ENCODE measurements at regions not wholly inside any gene's neighbourhood (a gene's known extent, or its start where the extent isn't known, plus 50 kb on each side); places are given as distances from the start of the nearest gene placed in this dataset.

- Mint-ChIP-seq H3K9me3 (no peaks in the 10 kb centered on the region), H3K27me3 (peaks cover 11% of the 10 kb centered on the region), H3K4me1 (no peaks in the 10 kb centered on the region), H3K4me3 (no peak overlapping the region), H3K36me3 (no peaks in the 10 kb centered on the region), H3K27ac (no peak overlapping the region)
- Histone ChIP-seq H3K9me3 (ENCODE audit: control insufficient read depth in 2 of 2, low read length in 2 of 2) (no peaks in the 10 kb centered on the region), H3K27me3 (ENCODE audit: control insufficient read depth, insufficient read depth, low read length) (no peaks in the 10 kb centered on the region), H3K27ac (ENCODE audit: insufficient read depth, low read length, poor library complexity, severe bottlenecking) (no peak overlapping the region), H3K36me3 (ENCODE audit: control insufficient read depth, insufficient read depth, low read length) (no peaks in the 10 kb centered on the region), H3K4me3 (ENCODE audit: low read depth, low read length) (no peak overlapping the region), H3K4me1 (ENCODE audit: control insufficient read depth, insufficient read depth, low read length, poor library complexity, severe bottlenecking) (no peaks in the 10 kb centered on the region)
- ATAC-seq (ENCODE audit: low read depth in 2 of 2) = no peak
- DNase-seq = no peak
Measured at GRCh38 chr4:81353861-81354260, 117.8 kb downstream of the RASGEF1B start.

GRCh38 chr4:81352446-81352835 lies 119.3 kb downstream of the RASGEF1B start:
- Mint-ChIP-seq H3K4me1 (no peaks in the 10 kb centered on the region), H3K36me3 (no peaks in the 10 kb centered on the region), H3K4me3 (no peak overlapping the region), H3K27ac (no peak overlapping the region), H3K27me3 (peaks cover 11% of the 10 kb centered on the region), H3K9me3 (no peaks in the 10 kb centered on the region)
- DNase-seq (no peak), ATAC-seq (ENCODE audit: low read depth in 2 of 2) (no peak)
- Histone ChIP-seq H3K4me1 (ENCODE audit: control insufficient read depth, insufficient read depth, low read length, poor library complexity, severe bottlenecking) (no peaks in the 10 kb centered on the region), H3K9me3 (ENCODE audit: control insufficient read depth in 2 of 2, low read length in 2 of 2) (no peaks in the 10 kb centered on the region), H3K36me3 (ENCODE audit: control insufficient read depth, insufficient read depth, low read length) (no peaks in the 10 kb centered on the region), H3K4me3 (ENCODE audit: low read depth, low read length) (no peak overlapping the region), H3K27ac (ENCODE audit: insufficient read depth, low read length, poor library complexity, severe bottlenecking) (no peak overlapping the region), H3K27me3 (ENCODE audit: control insufficient read depth, insufficient read depth, low read length) (no peaks in the 10 kb centered on the region)

GRCh38 chr4:81351654-81352445 lies 119.9 kb downstream of the RASGEF1B start:
- no peak overlapping the region for H3K4me3 ChIP-seq (ENCODE audit: low read depth, low read length)
- H3K36me3 Mint-ChIP-seq = no peaks in the 10 kb centered on the region
- H3K27ac ChIP-seq (ENCODE audit: insufficient read depth, low read length, poor library complexity, severe bottlenecking) = no peak overlapping the region
- peak; percentile 23 to 74 (median 48) for DNase-seq
- peak in 1 of 2 donors; percentile 55 for ATAC-seq (ENCODE audit: low read depth in 2 of 2)
- H3K4me1 ChIP-seq (ENCODE audit: control insufficient read depth, insufficient read depth, low read length, poor library complexity, severe bottlenecking) = no peaks in the 10 kb centered on the region
- H3K27me3 Mint-ChIP-seq = peaks cover 11% of the 10 kb centered on the region
- no peak overlapping the region for H3K4me3 Mint-ChIP-seq
- H3K9me3 Mint-ChIP-seq = no peaks in the 10 kb centered on the region
- H3K9me3 ChIP-seq (ENCODE audit: control insufficient read depth in 2 of 2, low read length in 2 of 2) = no peaks in the 10 kb centered on the region
- H3K27ac Mint-ChIP-seq = no peak overlapping the region
- H3K36me3 ChIP-seq (ENCODE audit: control insufficient read depth, insufficient read depth, low read length) = no peaks in the 10 kb centered on the region
- no peaks in the 10 kb centered on the region for H3K4me1 Mint-ChIP-seq
- no peaks in the 10 kb centered on the region for H3K27me3 ChIP-seq (ENCODE audit: control insufficient read depth, insufficient read depth, low read length)

- H3K27ac ChIP-seq (ENCODE audit: insufficient read depth, low read length, poor library complexity, severe bottlenecking) = no peak overlapping the region
- no peaks in the 10 kb centered on the region for H3K4me1 Mint-ChIP-seq
- H3K4me3 ChIP-seq (ENCODE audit: low read depth, low read length) = no peak overlapping the region
- H3K4me3 Mint-ChIP-seq = no peak overlapping the region
- DNase-seq (no peak), ATAC-seq (ENCODE audit: low read depth in 2 of 2) (no peak)
- no peak overlapping the region for H3K27ac Mint-ChIP-seq
- H3K4me1 ChIP-seq (ENCODE audit: control insufficient read depth, insufficient read depth, low read length, poor library complexity, severe bottlenecking) = no peaks in the 10 kb centered on the region
- H3K36me3 Mint-ChIP-seq = no peaks in the 10 kb centered on the region
- H3K9me3 Mint-ChIP-seq = no peaks in the 10 kb centered on the region
- H3K27me3 Mint-ChIP-seq = peaks cover 11% of the 10 kb centered on the region
- no peaks in the 10 kb centered on the region for H3K27me3 ChIP-seq (ENCODE audit: control insufficient read depth, insufficient read depth, low read length)
- H3K36me3 ChIP-seq (ENCODE audit: control insufficient read depth, insufficient read depth, low read length) = no peaks in the 10 kb centered on the region
- H3K9me3 ChIP-seq (ENCODE audit: control insufficient read depth in 2 of 2, low read length in 2 of 2) = no peaks in the 10 kb centered on the region
Measured at GRCh38 chr4:81350040-81350439, 121.7 kb downstream of the RASGEF1B start.

GRCh38 chr4:81348778-81349094 lies 123.0 kb downstream of the RASGEF1B start:
- no peaks in the 10 kb centered on the region for H3K4me1 ChIP-seq (ENCODE audit: control insufficient read depth, insufficient read depth, low read length, poor library complexity, severe bottlenecking)
- ATAC-seq (ENCODE audit: low read depth in 2 of 2) = no peak
- no peak overlapping the region for H3K4me3 Mint-ChIP-seq
- H3K27me3 Mint-ChIP-seq = peaks cover 10% of the 10 kb centered on the region
- no peak for DNase-seq
- no peaks in the 10 kb centered on the region for H3K27me3 ChIP-seq (ENCODE audit: control insufficient read depth, insufficient read depth, low read length)
- H3K36me3 ChIP-seq (ENCODE audit: control insufficient read depth, insufficient read depth, low read length) = no peaks in the 10 kb centered on the region
- no peak overlapping the region for H3K27ac Mint-ChIP-seq
- H3K27ac ChIP-seq (ENCODE audit: insufficient read depth, low read length, poor library complexity, severe bottlenecking) = no peak overlapping the region
- no peak overlapping the region for H3K4me3 ChIP-seq (ENCODE audit: low read depth, low read length)
- H3K9me3 ChIP-seq (ENCODE audit: control insufficient read depth in 2 of 2, low read length in 2 of 2) = no peaks in the 10 kb centered on the region
- peaks cover 0 to 2% (median 0%) of the 10 kb centered on the region in 7 donors for H3K9me3 Mint-ChIP-seq
- no peaks in the 10 kb centered on the region for H3K4me1 Mint-ChIP-seq
- no peaks in the 10 kb centered on the region for H3K36me3 Mint-ChIP-seq

GRCh38 chr4:81348086-81348777 lies 123.5 kb downstream of the RASGEF1B start:
- Histone ChIP-seq H3K27ac (ENCODE audit: insufficient read depth, low read length, poor library complexity, severe bottlenecking) (no peak overlapping the region), H3K9me3 (ENCODE audit: control insufficient read depth in 2 of 2, low read length in 2 of 2) (no peaks in the 10 kb centered on the region), H3K4me1 (ENCODE audit: control insufficient read depth, insufficient read depth, low read length, poor library complexity, severe bottlenecking) (no peaks in the 10 kb centered on the region), H3K36me3 (ENCODE audit: control insufficient read depth, insufficient read depth, low read length) (no peaks in the 10 kb centered on the region), H3K27me3 (ENCODE audit: control insufficient read depth, insufficient read depth, low read length) (no peaks in the 10 kb centered on the region), H3K4me3 (ENCODE audit: low read depth, low read length) (no peak overlapping the region)
- DNase-seq (no peak), ATAC-seq (ENCODE audit: low read depth in 2 of 2) (no peak)
- Mint-ChIP-seq H3K4me3 (no peak overlapping the region), H3K27ac (no peak overlapping the region), H3K9me3 (peaks cover 0 to 2% (median 0%) of the 10 kb centered on the region in 7 donors), H3K27me3 (peaks cover 7% of the 10 kb centered on the region), H3K4me1 (no peaks in the 10 kb centered on the region), H3K36me3 (no peaks in the 10 kb centered on the region)

GRCh38 chr4:81346719-81347118 lies 125.0 kb downstream of the RASGEF1B start:
- Histone ChIP-seq H3K4me1 (ENCODE audit: control insufficient read depth, insufficient read depth, low read length, poor library complexity, severe bottlenecking) (no peaks in the 10 kb centered on the region), H3K27ac (ENCODE audit: insufficient read depth, low read length, poor library complexity, severe bottlenecking) (no peak overlapping the region), H3K4me3 (ENCODE audit: low read depth, low read length) (no peak overlapping the region), H3K36me3 (ENCODE audit: control insufficient read depth, insufficient read depth, low read length) (no peaks in the 10 kb centered on the region), H3K27me3 (ENCODE audit: control insufficient read depth, insufficient read depth, low read length) (peaks cover 3% of the 10 kb centered on the region), H3K9me3 (ENCODE audit: control insufficient read depth in 2 of 2, low read length in 2 of 2) (no peaks in the 10 kb centered on the region)
- H3K9me3 Mint-ChIP-seq = peaks cover 0 to 2% (median 0%) of the 10 kb centered on the region in 7 donors
- no peak for ATAC-seq (ENCODE audit: low read depth in 2 of 2)
- H3K27me3 Mint-ChIP-seq = peaks cover 4% of the 10 kb centered on the region
- H3K4me1 Mint-ChIP-seq = no peaks in the 10 kb centered on the region
- no peak for DNase-seq
- no peak overlapping the region for H3K4me3 Mint-ChIP-seq
- no peak overlapping the region for H3K27ac Mint-ChIP-seq
- no peaks in the 10 kb centered on the region for H3K36me3 Mint-ChIP-seq

GRCh38 chr4:81343536-81343935 lies 128.2 kb downstream of the RASGEF1B start:
- Mint-ChIP-seq H3K27me3 (peaks cover 4% of the 10 kb centered on the region), H3K27ac (no peak overlapping the region), H3K4me3 (no peak overlapping the region), H3K36me3 (no peaks in the 10 kb centered on the region), H3K4me1 (no peaks in the 10 kb centered on the region), H3K9me3 (peaks cover 0 to 2% (median 0%) of the 10 kb centered on the region in 7 donors)
- Histone ChIP-seq H3K4me1 (ENCODE audit: control insufficient read depth, insufficient read depth, low read length, poor library complexity, severe bottlenecking) (no peaks in the 10 kb centered on the region), H3K27me3 (ENCODE audit: control insufficient read depth, insufficient read depth, low read length) (peaks cover 3% of the 10 kb centered on the region), H3K36me3 (ENCODE audit: control insufficient read depth, insufficient read depth, low read length) (no peaks in the 10 kb centered on the region), H3K9me3 (ENCODE audit: control insufficient read depth in 2 of 2, low read length in 2 of 2) (no peaks in the 10 kb centered on the region), H3K4me3 (ENCODE audit: low read depth, low read length) (no peak overlapping the region), H3K27ac (ENCODE audit: insufficient read depth, low read length, poor library complexity, severe bottlenecking) (no peak overlapping the region)
- ATAC-seq (ENCODE audit: low read depth in 2 of 2) (no peak), DNase-seq (no peak)
